ENCODE measurements at regions not wholly inside any gene's neighbourhood (a gene's known extent, or its start where the extent isn't known, plus 50 kb on each side); places are given as distances from the start of the nearest gene placed in this dataset.

DNA sequence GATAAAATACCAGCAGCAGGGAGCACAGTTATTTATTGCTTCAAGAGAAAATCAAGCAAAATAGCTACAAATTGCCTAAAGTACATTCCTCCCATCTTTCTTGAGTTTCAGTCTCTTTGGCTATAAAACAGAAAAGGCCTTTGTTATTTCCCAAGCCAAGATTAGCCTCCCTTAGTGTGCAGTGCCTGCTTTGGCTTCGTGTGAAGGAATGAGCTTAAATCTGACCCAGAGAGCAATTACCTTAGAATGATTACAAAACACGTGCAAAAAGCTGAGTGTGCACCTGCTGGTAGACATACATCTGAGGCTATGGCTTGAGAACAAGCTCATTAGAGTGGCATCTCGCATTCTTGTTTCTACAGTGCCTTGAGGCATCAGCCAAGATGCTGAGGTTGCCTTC, 250.8 kb downstream of the C4orf33 start:
- TF ChIP-seq CTCF (IDR thresholded peaks at IDR 0.05; ENCODE audit: control extremely low read depth, extremely low read depth, low read depth, missing control alignments): no peak
- ChIA-PET POLR2A (no interaction called here), CTCF (interaction anchor here (0.9 to 1.5 kb wide), 3 partner anchors 12 to 294 kb away, joined by 3 to 5 read pairs (median 4); no protein-coding TSS in a partner anchor)
- no peak for DNase-seq (ENCODE audit: extremely low spot score)

DNA sequence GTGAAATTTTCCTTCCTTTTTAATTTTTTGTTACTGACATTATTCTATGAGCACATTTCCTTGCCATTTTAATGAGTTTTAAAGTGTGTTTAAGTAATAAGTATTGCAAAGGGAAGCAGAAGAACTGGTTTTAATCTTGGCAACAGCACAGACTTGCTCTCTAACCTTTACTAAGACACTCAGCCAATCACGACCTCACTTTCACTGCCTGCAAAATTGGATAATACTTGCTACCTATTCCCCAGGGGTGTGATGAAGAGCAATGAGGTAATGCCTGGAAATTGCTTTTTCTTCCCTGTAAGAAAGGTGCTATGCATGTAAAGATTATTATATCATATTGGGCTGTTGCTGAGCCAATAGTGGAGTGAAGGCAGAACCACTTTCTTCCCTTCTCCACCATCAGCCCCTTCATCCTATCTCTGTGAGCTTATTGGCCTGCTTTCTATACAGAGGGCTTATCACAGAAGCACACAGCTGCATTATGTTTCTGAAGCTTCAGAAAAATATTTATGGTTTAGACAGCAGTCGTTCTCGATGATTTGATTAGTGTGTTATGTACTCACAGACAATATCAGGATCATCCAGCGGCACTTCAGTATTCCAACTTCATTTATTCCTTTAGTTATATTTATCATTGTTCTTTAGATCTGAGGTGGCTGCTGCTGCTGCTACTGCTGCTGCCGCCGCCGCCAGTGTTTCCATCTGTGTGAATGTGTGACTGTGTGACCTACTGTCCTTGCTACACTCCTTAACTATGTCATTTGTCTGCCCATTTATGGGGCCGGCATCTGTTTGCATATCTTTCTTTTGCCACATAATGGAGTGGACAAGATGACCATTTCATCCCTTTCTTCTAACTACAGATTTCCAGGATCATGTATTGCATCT, 255.1 kb downstream of the C4orf33 start:
- CTCF ChIA-PET: interaction anchor here (3.1 to 4.3 kb wide), 2 partner anchors 11 to 289 kb away, joined by 13 to 21 read pairs; no protein-coding TSS in a partner anchor
- POLR2A ChIA-PET: no interaction called here
- DNase-seq (ENCODE audit: extremely low spot score): no peak
- TF ChIP-seq CTCF (IDR thresholded peaks at IDR 0.05; ENCODE audit: control extremely low read depth, extremely low read depth, low read depth, missing control alignments): no peak

- CTCF ChIA-PET: interaction anchor here (1.2 to 4.3 kb wide), 4 partner anchors 9 to 288 kb away, joined by 4 to 21 read pairs (median 9); no protein-coding TSS in a partner anchor
- no peak for DNase-seq (ENCODE audit: extremely low spot score)
- no peak for TF ChIP-seq CTCF (IDR thresholded peaks at IDR 0.05; ENCODE audit: control extremely low read depth, extremely low read depth, low read depth, missing control alignments)
- POLR2A ChIA-PET: no interaction called here
Observed at GRCh38 chr4:129352480-129352879, 256.5 kb downstream of the C4orf33 start.

DNA sequence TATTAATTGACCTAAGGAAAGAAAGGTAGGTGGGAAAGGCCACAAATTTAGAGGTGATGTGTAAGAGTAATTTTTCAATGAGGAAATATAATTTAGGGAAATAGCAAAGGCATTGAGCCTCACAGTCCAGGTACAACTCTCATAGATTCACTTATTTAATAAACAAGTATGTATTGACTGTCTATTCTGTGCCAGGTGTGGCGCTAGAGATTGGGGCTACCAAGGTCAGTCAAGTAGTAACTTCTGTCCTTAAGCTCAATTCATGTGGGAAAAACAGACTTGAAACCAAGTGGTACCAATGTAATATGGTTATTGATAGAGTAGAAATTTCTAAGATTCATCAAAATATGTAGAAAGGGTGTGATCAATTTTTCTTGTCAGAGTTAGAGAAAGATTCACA, 257.5 kb downstream of the C4orf33 start:
- ChIA-PET POLR2A (no interaction called here), CTCF (interaction anchor here (1.0 to 4.3 kb wide), 4 partner anchors 8 to 287 kb away, joined by 3 to 21 read pairs (median 9); no protein-coding TSS in a partner anchor)
- TF ChIP-seq CTCF (IDR thresholded peaks at IDR 0.05; ENCODE audit: control extremely low read depth, extremely low read depth, low read depth, missing control alignments): no peak
- DNase-seq (ENCODE audit: extremely low spot score): no peak

- POLR2A ChIA-PET: no interaction called here
- CTCF ChIA-PET: interaction anchor here (4.3 kb wide), 1 partner anchor 286 kb away, joined by 13 read pairs; no protein-coding TSS in a partner anchor
- TF ChIP-seq CTCF (IDR thresholded peaks at IDR 0.05; ENCODE audit: control extremely low read depth, extremely low read depth, low read depth, missing control alignments): no peak
- no peak for DNase-seq (ENCODE audit: extremely low spot score)
Observed at GRCh38 chr4:129355031-129355430, 259.1 kb downstream of the C4orf33 start.

- ChIA-PET POLR2A (no interaction called here), CTCF (interaction anchor here (4.3 kb wide), 1 partner anchor 285 kb away, joined by 13 read pairs; no protein-coding TSS in a partner anchor)
- TF ChIP-seq CTCF (IDR thresholded peaks at IDR 0.05; ENCODE audit: control extremely low read depth, extremely low read depth, low read depth, missing control alignments): no peak
- no peak for DNase-seq (ENCODE audit: extremely low spot score)
Observed at GRCh38 chr4:129355516-129355915, 259.6 kb downstream of the C4orf33 start.

Data from GM10248 (cell line).